IPS-18c (cell line): ENCODE measurements at regions not wholly inside any gene's neighbourhood (a gene's known extent, or its start where the extent isn't known, plus 50 kb on each side); places are given as distances from the start of the nearest gene placed in this dataset.

Experiments
- H3K4me3 ChIP-seq: 2 replicates; pipeline ENCODE4 v1.7.0; 2013; ENCODE audit warnings: low read depth, mild to moderate bottlenecking, low read length, moderate library complexity; ENCODE audit not compliant: insufficient read depth
- H3K9me3 ChIP-seq: one replicate; pipeline ENCODE4 v1.6.1; 2013; ENCODE audit warnings: mild to moderate bottlenecking, low read length, moderate library complexity; ENCODE audit not compliant: control insufficient read depth, insufficient read depth

DNA sequence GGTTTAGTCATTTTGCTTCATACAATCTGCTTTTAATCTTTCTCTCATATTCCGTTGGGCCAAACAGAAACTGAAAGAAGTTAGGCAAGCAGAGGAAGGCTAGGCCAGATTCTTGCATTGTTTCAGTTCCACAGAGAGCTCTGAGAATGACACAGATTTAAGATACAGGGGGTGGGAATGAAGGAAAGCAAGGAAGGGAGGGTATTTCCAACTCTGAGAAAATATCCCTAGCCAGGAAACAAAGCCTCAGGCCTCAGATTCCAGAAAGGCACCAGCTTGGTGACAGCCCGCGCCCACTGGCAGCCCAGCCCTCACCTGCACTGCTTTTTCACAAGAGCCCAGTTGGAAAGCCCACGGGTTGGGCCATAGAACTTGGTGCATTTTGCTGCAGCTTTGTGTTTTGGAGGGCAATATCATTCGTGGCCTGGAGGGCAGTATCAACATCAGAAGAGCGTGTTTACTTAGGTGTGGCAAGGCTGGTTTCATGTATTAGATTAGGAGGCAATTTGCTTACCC, 63.5 kb downstream of the ENC1 start:
- no peak overlapping the region for H3K4me3 ChIP-seq
- no peaks in the 10 kb centered on the region for H3K9me3 ChIP-seq

DNA sequence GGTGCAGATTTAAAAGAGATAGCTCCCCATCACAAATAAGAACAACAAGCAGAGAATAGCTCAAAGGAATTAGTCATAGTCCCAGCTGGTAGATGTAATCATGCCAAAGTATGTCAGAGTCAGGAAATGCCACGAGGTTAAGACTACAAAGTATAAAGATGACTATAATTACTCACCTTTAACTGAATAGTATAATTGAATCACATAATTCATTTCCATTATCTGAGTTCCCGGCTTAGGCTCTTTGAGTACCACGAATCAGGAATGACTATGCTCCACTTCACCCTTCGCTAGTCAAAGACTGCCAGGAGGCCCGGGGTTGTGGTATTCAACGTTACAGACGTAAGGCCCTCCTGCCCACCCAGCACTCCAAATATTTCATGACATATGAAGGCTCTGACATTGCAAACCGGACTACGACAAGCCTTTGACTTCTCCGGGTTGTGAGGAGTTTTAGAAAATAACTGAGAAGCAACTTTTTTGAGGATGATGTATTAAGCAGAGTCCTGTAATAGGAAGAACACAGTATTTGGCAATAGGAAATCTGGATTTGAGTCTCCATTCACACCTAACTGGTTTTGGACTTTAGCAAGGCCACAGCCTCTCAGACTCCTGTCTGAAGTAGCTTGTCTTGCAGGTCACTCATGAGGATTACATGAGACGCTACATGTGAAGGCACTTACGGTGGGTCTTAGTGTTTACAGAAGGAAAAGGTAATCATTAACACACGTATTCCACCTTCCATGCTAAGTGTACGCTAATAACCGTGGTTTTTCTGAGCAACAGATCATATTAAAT, 64.6 kb downstream of the ENC1 start:
- Histone ChIP-seq H3K4me3 (no peak overlapping the region), H3K9me3 (no peaks in the 10 kb centered on the region)

DNA sequence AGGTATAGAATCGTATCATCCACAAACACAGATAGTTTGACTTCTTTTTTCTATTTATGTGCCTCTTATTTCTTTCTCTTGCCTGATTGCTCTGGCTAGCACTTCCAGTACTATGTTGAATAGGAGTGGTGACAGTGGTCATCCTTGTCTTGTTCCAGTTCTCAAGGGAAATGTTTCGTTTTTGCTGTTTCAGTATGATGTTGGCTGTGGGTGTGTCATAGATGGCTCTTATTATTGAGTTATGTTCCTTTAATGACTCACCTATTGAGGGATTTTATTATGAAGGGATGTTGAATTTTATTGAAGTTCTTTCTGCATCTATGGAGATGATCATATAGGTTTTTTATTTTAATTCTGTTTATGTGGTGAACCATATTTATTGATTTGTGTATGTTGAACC, 70.3 kb downstream of the ENC1 start:
- H3K4me3 ChIP-seq: no peak overlapping the region
- no peaks in the 10 kb centered on the region for H3K9me3 ChIP-seq

- no peak overlapping the region for H3K4me3 ChIP-seq
Observed at GRCh38 chr5:74567411-74567995, 73.0 kb downstream of the ENC1 start.

GRCh38 chr5:74562122-74562521, 78.4 kb downstream of the ENC1 start:
- Histone ChIP-seq H3K9me3 (no peaks in the 10 kb centered on the region), H3K4me3 (no peak overlapping the region)

More at GRCh38 chr5:74567411-74567995, 73.0 kb downstream of the ENC1 start:
- H3K9me3 ChIP-seq: no peaks in the 10 kb centered on the region

- H3K9me3 ChIP-seq: no peaks in the 10 kb centered on the region
- no peak overlapping the region for H3K4me3 ChIP-seq
Observed at GRCh38 chr5:74560245-74560644, 80.3 kb downstream of the ENC1 start.

DNA sequence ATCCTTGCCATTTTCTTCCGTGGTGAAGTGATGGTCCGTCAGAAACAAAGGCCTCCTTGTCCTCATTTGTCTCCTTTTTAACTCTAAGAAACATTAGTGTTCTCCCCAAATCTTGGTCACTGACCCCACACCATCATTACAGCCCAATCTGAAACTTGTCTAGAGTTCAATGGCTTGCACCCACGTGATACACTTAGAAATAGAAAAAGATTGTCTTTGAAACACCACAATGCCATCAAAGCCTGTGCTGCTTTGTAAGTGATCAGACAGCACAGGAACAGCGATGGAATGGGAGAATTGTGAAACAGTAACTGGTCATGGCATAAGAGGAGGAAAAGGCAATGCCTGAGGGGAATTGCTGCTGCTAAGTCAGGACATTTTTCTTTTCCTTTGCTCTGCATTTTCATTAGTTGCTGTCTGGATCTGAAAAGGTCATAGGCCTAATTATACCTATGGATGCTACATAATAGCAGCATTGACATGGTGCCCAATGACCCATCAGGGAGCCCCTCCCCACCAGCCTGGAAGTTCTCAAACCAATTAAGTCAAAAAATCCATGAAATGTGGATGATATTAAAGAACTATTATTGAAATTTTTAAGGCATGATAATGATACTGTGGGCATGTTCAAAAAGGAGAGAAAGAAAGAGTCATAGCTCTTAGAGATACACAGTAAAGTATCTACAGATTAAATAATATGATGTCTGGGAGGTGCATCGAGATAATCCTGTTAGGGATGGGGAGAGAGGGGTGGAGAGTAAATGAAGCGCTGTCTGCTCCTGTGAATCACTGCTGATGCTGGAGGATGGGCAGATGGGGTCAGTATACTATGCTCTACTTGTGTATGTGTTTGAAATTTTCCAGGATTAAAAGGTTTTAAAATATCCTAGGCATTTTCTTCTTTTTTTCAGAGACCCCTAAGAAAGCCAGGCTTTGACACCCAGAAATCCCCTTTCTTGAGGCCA, 83.6 kb downstream of the ENC1 start:
- Histone ChIP-seq H3K4me3 (no peak overlapping the region), H3K9me3 (no peaks in the 10 kb centered on the region)

DNA sequence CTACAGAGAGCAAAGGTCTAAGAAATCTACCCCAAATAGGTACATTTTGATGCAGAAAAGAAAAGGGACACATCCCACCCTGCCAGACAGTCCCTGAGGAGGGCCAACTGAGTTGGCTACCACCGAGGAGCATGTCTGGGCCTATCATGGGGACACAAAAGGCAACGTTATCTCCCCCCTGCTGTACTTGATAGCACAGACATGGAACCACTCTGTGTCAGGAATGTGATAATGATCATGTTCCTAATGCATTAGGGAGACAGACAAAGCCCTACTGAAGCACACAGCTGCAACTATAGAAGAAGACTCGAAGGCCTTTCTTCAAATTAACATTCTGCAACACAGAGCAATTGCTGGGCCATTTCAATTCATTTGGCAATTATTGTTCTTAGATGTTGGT, 84.5 kb downstream of the ENC1 start:
- Histone ChIP-seq H3K4me3 (no peak overlapping the region), H3K9me3 (no peaks in the 10 kb centered on the region)

DNA sequence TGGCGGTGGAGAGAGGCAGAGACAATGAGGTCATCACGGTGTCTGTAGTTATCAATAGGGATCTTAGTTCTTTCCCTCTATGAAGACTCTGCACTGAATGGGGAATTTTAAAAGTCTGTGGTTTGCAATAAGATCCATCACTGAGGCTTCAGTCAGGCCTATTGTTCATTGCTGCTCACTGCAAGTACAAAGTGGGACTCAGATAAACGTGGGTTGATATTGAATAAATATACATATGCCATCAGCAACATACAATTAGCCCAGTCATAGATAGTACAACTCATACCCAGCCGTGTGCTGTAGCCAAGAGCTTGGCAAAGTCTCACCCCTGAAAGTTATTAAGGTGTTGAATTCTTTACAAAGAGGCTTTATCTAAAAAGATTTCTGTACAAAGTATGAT, 88.4 kb downstream of the ENC1 start:
- Histone ChIP-seq H3K9me3 (no peaks in the 10 kb centered on the region), H3K4me3 (no peak overlapping the region)

- Histone ChIP-seq H3K9me3 (no peaks in the 10 kb centered on the region), H3K4me3 (no peak overlapping the region)
Observed at GRCh38 chr5:74550927-74551326, 89.6 kb downstream of the ENC1 start.

- no peaks in the 10 kb centered on the region for H3K9me3 ChIP-seq
- H3K4me3 ChIP-seq: no peak overlapping the region
Observed at GRCh38 chr5:74549384-74549783, 91.1 kb downstream of the ENC1 start.

DNA sequence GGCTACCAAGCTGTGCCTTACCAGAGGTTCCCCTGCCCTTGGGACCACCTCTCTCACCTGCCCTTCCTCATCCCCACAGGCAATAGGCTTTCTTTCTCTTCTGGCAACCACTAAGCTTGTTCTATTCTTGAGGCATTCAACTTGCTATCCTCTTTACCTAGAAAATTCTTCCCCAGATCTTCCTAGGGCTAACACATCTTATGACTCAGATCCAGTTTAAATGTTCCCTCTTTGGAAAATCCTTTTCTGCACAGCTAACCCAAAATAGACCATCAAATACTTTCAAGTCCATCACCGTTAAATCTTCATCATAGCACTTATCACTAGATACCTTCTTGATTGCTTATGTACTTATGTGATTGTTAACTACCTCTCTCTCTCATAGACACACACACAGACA, 93.7 kb downstream of the ENC1 start:
- no peaks in the 10 kb centered on the region for H3K9me3 ChIP-seq
- no peak overlapping the region for H3K4me3 ChIP-seq

- H3K9me3 ChIP-seq: no peaks in the 10 kb centered on the region
- no peak overlapping the region for H3K4me3 ChIP-seq
Observed at GRCh38 chr5:74544811-74545210, 95.7 kb downstream of the ENC1 start.

GRCh38 chr5:74543162-74543995, 97.1 kb downstream of the ENC1 start:
- H3K4me3 ChIP-seq: peak overlapping the region; percentile 28; the same call in 1 of the 2 replicates

GRCh38 chr5:74542482-74542881, 98.0 kb downstream of the ENC1 start:
- Histone ChIP-seq H3K4me3 (no peak overlapping the region), H3K9me3 (no peaks in the 10 kb centered on the region)

More at GRCh38 chr5:74543162-74543995, 97.1 kb downstream of the ENC1 start:
- H3K9me3 ChIP-seq: no peaks in the 10 kb centered on the region

GRCh38 chr5:74541381-74541781, 99.1 kb downstream of the ENC1 start:
- Histone ChIP-seq H3K9me3 (no peaks in the 10 kb centered on the region), H3K4me3 (no peak overlapping the region)

GRCh38 chr5:74540622-74541021, 99.9 kb downstream of the ENC1 start:
- Histone ChIP-seq H3K9me3 (no peaks in the 10 kb centered on the region), H3K4me3 (no peak overlapping the region)
